ENCODE measurements at regions not wholly inside any gene's neighbourhood (a gene's known extent, or its start where the extent isn't known, plus 50 kb on each side); places are given as distances from the start of the nearest gene placed in this dataset.
"Not testable (repeated sequence)": the region's sequence is repeated elsewhere in the genome, so short reads cannot be mapped to it uniquely, and the experiment has no call there.

DNA sequence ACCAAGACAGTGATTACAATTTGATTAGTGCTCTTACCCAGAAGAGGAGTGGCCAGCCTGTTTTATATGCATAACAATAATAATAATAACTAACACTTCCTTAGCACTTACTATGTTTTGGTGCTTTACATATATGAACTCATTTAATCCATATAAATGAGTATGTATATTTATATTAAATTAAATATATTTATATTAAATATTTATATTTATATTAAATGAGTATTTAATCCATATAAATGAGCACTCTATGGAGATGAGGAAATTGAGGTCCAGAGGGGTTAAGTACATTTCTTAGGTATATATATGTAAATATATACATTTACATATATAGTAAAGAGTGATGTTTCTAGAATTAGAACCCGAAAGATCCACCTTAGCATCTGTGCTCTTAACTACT is 673.9 kb upstream of the ACVR2A start:
- DNase-seq = no peak

DNA sequence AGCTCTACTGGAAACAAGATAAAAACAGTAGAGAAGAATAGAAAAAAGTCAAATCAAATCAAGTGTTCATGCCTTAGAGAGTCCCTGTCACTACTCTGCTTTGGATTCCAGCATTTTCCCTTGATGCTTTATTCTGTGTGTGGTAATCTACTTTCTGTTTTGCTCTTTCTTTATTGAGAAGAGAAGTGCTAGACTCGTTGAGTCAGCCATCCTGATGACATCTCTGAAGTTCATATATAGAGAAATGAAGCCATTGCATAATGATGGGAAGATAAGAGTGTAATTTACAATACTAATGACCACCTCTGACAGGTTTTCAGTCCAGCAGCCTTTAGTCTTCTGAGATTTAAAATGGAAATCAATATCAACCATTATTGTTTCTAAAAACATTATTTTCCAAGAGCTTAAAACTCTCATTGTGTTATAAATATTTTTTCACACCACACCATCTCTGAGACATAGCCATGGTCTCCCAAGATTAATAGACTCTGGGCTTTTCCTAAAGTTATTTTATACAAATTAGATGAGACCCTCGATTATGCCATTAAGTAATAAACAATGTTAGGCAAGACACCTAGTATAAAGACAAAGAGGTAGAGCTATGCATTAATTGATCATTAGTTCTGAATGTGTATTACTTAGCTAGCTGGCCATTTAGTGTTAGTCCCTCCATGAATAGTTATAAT is 679.0 kb upstream of the ACVR2A start:
- DNase-seq = no peak

DNA sequence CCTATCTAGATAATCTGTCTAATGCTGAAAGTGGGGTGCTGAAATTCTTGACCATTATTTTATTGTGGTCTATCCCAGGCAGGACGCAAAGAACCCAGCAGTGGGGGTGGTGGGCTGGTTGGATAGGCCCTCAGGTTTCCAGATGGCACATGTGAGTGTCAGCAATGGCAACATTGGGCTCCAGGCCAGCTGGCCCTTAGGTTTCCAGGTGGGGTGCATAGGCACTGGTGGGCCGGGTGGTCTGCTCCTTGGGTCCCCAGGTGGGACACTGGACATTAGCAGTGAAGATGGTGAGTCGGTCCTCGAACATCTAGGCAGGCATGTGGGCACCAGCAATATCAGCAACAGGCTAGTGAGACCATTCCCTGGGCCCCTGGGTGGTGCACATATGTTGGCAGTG is 680.3 kb upstream of the ACVR2A start:
- no peak for DNase-seq

DNA sequence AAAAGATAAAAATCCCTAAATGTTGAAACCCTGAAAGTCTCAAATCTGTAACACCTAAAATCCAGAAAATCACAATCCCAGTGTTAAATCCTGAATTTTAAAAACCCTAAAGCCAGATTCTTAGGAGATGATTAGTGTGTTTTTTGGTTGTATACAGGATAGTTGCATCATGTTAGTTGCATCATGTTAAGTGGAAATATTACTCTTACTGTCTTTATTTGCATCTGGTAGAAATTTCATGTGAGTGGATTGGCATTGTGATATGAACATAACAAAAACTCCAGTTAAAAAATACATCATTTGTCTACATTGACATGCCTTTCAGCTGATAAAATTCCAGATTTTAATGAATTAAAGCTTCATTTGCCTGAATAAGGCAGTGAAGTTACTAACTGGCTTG is 683.1 kb upstream of the ACVR2A start:
- no peak for DNase-seq

DNA sequence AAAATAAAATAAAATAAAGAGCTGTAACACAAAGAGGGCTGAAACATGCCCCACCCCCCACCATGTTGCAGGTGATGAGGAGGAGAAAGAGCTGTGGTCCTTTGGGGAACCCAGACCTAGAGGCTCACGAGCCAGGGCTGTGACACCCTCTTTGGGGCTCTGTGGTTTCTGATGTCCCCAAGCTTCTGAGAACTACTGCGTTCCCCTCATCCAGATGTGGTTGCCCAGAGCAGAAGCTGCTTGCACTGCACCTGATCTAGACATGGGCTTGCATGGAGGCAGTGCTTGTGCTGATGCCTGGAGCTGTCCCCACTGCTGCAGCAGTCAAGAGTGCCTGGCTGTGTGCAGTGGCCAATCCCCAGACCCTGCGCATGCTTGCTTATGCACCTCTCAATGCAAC is 687.9 kb upstream of the ACVR2A start:
- DNase-seq = no peak

DNA sequence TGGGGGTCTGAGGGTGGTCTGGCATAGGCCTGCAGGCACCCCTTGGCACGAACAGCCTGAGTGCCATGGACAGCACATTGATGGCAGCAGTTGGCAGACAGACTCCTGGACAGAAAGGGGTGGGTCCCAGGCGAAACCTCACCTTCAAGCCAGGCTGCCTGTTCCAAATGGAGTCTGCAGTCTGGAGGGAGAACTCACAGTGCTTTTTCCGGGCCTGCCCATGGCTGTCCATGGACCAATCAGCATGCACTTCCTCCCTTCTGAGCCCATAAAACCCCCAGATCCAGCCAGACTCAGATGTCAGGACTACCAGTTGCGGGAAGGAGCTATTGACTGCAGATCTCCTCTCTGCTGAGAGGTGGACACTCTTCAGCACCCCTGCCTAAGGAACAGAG is 694.6 kb upstream of the ACVR2A start:
- DNase-seq = no peak

DNA sequence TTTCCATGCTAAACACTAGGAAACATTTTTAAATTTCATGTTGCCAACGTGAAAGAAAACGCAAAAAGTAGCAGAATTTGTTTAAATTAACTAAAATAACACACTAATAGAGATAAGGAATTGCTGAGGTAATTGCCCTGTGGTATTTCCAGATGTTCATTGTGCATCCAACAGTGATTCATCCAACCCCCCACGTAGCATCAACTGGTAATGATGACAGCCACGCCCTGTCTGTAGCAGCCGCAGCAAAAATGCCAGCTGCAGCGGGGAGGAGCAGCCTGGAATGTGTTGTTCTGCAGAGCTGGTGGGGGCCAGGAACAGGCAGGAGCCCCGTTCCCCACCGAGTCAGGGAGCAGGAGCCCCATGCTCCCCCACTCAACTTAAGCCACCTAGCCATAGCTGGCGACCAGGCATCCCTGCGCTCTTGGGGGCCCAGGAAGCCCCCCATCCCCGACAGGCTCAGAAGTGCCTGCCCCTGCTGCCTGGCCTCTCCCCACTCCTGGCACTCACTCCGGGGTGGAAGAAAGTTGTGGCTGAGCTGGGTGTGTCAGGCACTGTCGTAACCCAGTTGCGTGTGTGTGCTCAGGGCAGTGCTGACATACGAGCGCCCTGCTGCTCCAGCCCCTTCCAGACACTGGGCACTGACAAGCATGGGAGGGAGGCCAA is 695.1 kb upstream of the ACVR2A start:
- DNase-seq = no peak

DNA sequence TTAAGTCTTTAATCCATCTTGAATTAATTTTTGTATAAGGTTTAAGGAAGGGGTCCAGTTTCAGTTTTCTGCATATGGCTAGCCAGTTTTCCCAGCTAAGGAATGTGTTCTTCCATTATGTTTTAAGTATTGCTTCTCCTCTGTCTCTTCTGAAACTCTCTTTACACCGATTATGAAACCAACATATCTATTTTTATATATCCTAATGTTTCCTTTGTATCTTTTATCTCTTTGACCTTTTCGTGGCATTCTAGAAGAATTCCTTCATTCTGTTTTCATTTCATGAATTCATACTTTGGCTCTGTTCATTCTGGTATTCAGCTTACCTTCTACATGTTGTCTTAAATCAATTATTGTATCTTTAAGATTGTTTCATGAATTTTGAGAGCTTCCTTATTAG is 697.0 kb upstream of the ACVR2A start:
- DNase-seq = no peak

DNA sequence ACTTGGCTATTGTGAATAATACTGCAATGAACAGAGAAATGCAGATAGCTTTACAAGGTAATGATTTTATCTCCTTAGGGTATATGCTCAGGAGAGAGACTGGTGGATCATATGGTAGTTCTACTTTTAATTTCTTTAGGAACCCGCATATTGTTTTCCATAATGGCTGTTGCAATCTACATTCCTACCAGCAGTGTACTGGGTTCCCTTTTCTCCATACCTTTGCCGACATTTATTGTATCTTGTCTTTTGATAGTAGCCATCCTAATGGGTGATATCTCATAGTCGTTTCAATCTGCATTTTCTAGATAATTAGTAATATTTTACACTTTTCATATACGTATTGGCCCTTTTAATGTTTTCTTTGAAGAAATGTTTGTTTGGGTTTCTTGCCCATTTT is 702.9 kb upstream of the ACVR2A start:
- DNase-seq = no peak

DNA sequence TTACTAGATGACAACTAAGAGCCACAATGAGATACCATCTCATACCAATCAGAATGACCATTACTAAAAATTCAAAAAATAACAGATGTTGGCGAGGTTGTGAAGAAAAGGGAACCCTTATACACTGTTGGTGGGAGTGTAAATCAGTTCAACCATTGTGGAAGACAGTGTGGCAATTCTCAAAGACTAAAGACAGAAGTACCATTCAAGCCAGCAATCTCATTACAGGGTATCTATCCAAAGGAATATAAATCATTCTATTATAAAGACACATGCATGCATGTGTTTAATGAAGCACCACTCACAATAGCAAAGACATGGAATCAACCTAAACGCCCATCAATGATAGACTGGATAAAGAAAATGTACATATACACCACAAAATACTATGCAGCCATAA is 705.1 kb upstream of the ACVR2A start:
- not testable (repeated sequence) for DNase-seq

DNA sequence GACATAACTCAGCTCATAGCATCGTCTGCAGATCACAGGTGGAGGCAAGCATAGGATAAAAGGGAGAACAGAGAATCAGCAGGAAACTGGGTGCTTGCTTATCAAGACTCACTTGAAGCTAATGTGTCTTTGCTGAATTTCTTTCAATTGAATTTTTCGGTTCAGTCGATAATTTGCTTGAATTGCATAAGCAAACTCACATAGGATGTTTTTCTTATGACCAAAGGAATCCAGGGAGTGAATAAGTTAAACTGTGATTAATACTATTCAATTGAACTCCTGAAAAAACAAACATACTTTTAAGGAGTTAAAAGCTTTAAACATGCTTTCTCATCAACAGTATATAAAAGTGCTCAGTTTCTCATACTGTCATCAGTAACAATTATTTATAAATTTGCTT is 707.1 kb upstream of the ACVR2A start:
- DNase-seq = no peak

DNA sequence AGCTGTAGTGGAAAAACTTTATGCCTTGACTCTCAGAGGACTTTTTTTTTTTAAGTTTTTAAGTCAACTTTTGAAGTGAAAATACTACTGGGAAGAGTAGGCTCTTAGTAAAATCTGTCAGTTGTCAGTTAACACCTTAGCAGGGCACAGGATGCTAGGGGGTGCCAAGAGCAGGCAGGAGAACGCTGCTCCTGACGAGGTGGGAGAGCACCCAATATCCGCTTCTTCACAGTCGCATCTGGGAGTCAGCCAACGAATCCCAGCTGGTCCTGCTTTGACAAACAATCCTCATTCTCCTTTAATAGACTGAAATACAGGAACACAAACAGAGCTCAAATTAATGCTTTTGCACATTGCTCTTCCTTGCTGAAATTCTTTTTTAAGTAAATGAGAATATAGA is 709.5 kb upstream of the ACVR2A start:
- no peak for DNase-seq

DNA sequence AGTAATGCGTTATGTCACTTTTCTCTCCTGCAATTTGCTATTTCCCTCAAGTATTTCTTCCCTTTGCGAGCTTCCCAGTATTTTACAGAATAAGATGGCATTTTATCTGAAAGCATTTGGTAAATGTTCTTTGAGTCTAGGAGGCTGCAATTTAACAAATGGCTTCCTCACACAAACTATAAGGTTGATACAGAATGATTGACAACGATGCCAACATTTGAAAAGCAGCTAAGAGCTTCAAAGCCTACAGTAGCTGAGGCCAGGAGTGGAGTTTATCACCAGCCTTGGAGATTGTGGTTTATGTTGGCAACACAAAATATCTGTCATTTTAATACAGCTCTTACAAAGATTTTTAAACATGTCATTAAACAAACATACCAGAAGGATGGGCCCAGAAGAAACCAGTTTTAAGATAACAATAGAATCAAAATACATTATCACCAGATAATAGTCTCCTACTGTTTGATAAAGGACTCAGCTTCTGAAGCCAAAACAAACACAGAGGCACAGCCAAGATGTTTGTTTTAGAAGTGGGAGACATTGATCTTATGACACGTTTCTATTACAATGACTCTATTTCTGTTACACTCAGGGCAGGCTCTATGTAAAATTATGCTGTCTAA is 711.4 kb upstream of the ACVR2A start:
- DNase-seq = no peak

DNA sequence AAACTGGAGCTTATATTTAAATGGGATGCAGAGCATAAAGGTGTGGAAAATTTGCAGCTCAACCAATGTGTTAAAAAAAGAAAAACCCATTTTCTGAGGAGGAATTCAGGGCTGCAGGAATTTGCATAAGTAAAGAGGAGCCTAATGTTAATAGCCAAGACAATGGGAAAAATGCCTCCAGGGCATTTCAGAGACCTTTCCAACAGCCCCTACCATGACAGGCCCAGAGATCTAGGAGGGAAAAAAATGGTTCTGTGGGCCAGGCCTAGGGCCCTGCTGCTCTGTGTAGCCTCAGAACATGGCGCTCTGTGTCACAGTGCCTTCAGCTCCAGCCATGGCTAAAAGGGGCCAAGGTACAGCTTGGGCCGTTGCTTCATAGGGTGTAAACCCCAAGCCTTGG is 719.7 kb upstream of the ACVR2A start:
- DNase-seq = no peak

DNA sequence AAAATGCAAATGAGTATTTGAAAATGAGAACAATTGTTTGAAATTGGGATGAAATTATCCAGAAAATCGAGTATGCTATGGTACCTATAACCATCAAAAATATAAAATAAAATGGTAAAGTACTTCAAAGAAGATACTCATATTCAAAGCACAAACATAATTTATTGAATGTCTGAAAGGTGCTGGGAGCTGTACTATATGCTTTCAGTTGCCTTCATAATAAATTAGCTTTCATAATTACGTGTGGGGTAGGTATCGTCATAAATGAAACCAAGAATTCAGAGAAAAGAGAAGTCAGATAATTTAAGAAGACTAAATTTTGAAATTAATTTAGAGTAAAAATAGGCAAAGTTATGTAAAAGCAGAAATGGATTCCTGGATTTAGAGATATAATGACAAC is 721.9 kb upstream of the ACVR2A start:
- DNase-seq = no peak

DNA sequence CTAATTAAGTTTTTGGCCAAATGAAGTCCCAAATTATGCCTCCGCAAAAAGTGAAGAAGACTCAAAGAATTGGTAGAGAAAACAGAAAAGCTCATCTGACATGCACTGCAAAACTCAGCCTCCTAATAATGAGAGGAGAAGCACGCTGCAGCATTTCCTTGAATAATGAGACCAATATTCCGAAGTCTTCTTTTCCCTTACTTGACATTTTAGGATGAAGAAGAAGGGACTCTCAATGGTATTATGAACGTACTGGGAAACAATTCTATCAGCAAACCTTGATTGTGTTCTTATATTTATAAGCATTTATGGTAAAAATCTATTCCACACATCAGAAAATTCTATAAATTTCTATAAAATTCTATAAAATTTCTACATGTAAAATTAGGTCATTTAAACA is 733.9 kb upstream of the ACVR2A start:
- DNase-seq = no peak

DNA sequence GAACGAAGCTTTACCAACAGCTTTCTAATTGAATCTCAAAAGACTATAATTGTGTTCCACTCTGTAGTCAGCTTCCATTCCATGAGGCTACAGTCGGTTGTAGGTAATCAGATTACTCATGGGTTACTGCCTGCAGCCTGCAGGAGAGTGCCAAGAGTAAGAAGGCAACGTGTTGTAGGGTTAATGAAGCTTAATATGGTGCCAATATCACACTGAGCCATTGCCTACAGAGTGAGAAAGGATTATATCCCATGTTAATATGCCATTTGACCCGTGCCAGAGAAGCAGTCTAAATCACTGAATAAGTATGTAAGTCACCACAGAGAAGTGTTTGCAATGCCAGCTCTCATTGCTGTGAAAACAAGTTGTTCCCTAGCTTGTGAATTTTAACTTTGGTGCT is 734.5 kb upstream of the ACVR2A start:
- no peak for DNase-seq

DNA sequence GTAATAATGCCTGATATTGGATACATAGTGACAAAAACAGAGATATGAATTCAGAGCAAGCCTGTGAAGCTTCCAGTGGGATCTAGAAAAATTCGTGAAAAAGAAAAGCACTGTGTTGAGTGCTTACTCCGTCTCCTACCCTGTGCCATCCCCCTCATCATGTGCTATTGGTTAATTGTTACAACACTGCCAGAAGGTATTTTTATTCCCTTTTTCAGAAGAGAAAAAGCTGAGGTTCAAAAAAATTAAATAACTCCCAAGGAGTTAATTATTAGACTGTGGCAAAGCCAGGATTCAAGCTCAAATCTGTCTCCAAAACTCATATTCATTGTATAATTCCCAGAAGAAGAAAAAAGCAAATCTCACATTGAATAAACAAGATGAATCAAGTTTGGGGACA is 735.5 kb upstream of the ACVR2A start:
- DNase-seq = no peak

DNA sequence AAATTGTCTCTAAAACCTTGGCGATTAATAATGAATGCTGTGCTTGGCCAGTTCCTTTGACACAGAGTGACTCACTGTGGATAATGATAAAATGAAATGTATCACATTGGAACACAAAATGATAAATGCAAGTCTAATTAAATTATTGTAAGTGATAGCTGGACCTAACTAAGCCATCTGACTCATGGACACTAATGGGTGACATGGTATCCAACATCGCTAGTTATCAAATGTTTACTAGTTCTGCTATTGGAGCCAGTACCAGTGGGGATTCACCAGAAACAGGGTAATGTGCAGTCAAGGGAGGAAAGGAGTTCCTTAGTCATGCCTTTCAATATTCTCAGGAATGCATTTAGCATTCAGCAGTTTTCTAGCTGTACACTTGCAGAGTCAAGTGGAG is 736.3 kb upstream of the ACVR2A start:
- DNase-seq = no peak

DNA sequence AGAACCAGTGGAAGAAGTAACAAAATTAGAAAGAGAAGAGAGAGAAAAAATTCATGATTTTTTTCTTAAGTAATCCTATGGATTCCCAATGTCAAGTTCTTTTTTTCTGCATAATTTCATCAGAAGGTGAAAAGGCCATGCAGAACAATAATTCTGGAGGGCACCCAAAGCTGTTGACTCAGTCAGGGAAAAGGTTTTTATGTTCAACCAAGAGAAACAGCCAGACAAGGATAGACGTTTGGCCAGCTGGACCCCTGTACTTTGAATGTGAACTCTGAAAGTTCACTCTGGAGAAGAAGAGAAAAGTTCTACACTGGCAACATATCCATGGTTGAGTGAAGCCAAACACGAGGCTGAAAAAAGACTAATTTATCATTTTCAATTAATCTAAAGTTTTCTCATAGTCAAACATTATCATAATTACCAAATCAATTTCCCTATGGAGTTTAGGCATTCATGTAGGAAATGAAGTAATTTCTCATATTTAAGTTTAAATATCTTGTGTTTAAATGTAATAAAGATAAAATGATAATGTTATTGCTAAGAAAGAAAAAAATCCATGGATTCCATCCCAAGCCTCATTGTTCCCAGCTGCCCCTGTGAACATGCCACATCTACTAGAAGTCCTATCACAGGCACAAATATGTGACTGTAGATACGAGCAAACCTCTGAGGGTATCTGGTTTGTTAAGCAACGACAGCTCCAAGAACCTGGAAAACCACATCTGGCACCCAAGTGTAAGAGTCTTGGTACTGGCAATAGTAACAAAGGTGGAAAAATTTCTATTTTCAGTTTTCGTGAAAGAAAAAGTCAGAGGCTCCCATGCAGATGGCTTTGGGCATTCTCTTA is 742.7 kb upstream of the ACVR2A start:
- DNase-seq = no peak

DNA sequence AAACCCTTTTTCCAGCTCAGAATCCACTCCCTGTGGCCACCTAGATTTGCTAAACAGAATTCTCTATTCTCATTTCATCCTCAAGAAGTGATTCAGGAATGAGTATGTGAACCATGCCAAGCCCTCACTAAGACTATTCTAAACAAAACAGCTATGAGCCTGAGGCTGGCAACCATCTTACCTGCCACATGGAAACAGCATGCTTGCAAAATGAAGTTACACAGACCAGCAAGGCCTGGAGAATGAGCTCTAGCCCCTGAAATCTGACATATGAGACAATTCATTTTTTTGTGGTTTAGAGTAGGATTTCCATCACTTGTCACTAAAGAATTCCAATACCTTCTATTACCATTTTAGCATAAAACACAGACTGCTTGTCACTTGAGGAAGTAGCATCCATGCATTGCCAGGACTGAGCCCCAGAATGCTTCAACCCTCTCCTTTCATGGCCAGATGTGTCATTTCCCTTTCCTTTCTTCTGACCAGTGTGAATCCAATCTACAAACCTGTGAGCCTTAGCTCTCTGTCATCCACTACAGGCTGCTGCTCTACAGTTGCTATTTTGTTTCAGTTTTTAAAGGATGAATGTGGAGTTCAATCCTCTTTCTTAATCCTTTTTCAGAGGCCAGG is 744.3 kb upstream of the ACVR2A start:
- DNase-seq = no peak

DNA sequence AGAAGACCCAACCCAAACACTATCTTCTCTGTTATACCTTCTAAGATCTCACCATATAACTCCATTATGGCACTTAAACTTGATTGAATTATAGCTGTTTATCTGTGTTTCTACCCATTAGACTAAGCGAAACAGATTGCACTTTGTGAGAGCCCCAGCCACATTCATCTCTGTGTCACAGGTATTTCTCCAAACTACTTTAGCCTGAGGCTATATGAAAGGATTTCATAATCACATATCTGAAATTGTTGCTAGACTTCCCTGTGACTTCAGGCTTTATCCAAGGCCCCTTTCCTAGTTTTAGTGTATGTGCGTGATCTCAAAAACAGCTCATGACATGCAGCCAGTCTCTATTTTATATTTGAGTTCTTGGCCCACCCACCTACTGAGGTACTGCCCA is 745.0 kb upstream of the ACVR2A start:
- no peak for DNase-seq

DNA sequence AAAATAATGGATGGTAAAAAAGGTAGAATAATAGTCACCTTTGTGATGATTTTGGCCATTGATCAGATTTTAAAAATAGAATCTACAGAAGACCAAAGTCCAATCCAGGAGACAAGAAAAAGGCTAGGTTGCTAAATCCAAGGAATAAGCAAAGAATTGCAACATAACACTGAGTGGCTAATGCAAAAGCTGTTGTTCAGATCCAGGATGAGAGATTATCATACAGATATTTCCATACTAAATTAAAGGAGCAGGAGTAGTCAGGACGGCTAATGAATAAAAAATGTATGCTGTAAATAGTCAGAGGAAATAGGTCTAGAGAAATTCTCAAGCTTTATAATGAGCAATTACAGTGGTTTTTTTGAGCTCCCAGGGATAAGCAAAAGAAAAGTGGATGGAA is 745.9 kb upstream of the ACVR2A start:
- DNase-seq = no peak

Measured in hematopoietic multipotent progenitor cell treated with erythropoietin and hydrocortisone succinate and interleukin-3 and kit ligand, for 4 days (in vitro differentiated cells).